ENCODE measurements at regions not wholly inside any gene's neighbourhood (a gene's known extent, or its start where the extent isn't known, plus 50 kb on each side); places are given as distances from the start of the nearest gene placed in this dataset.

- Histone ChIP-seq H3K4me3 (ENCODE audit: insufficient read depth, low read length) (no peak overlapping the region), H2AFZ (ENCODE audit: low read length) (no peak overlapping the region), H4K20me1 (ENCODE audit: insufficient read depth, low read length) (no peaks in the 10 kb centered on the region), H3K36me3 (ENCODE audit: insufficient read depth, low read length) (no peaks in the 10 kb centered on the region), H3K27ac (ENCODE audit: low read depth, low read length) (no peak overlapping the region), H3K9me3 (ENCODE audit: low read depth, low read length) (no peaks in the 10 kb centered on the region), H3K27me3 (ENCODE audit: insufficient read depth, low read length) (no peaks in the 10 kb centered on the region), H3K4me1 (ENCODE audit: insufficient read depth, low read length) (no peaks in the 10 kb centered on the region), H3K79me2 (ENCODE audit: insufficient read depth, low read length) (no peaks in the 10 kb centered on the region), H3K4me2 (ENCODE audit: insufficient read depth, low read length) (no peak overlapping the region)
- no peak for TF ChIP-seq CTCF (IDR thresholded peaks at IDR 0.05; ENCODE audit: extremely low read depth, low read depth, low read length)
- no peak for DNase-seq (ENCODE audit: insufficient read length, low spot score, missing footprints)
These were observed 231.7 kb downstream of the FSIP2 start for GRCh38 chr2:185970148-185970852.

GRCh38 chr2:185978634-185979407 is 240.2 kb downstream of the FSIP2 start:
- H3K4me2 ChIP-seq (ENCODE audit: insufficient read depth, low read length): no peak overlapping the region
- H4K20me1 ChIP-seq (ENCODE audit: insufficient read depth, low read length): no peaks in the 10 kb centered on the region
- no peaks in the 10 kb centered on the region for H3K27me3 ChIP-seq (ENCODE audit: insufficient read depth, low read length)
- no peaks in the 10 kb centered on the region for H3K4me1 ChIP-seq (ENCODE audit: insufficient read depth, low read length)
- no peaks in the 10 kb centered on the region for H3K9me3 ChIP-seq (ENCODE audit: low read depth, low read length)
- H3K4me3 ChIP-seq (ENCODE audit: insufficient read depth, low read length): no peak overlapping the region
- no peaks in the 10 kb centered on the region for H3K36me3 ChIP-seq (ENCODE audit: insufficient read depth, low read length)
- TF ChIP-seq CTCF (IDR thresholded peaks at IDR 0.05; ENCODE audit: extremely low read depth, low read depth, low read length): no peak
- H3K27ac ChIP-seq (ENCODE audit: low read depth, low read length): no peak overlapping the region
- H3K79me2 ChIP-seq (ENCODE audit: insufficient read depth, low read length): no peaks in the 10 kb centered on the region
- DNase-seq (ENCODE audit: insufficient read length, low spot score, missing footprints): no peak
- H2AFZ ChIP-seq (ENCODE audit: low read length): no peak overlapping the region

GRCh38 chr2:185979546-185980071 is 241.0 kb downstream of the FSIP2 start:
- Histone ChIP-seq H3K9me3 (ENCODE audit: low read depth, low read length) (no peaks in the 10 kb centered on the region), H3K36me3 (ENCODE audit: insufficient read depth, low read length) (no peaks in the 10 kb centered on the region), H3K4me1 (ENCODE audit: insufficient read depth, low read length) (no peaks in the 10 kb centered on the region), H2AFZ (ENCODE audit: low read length) (no peak overlapping the region), H3K79me2 (ENCODE audit: insufficient read depth, low read length) (no peaks in the 10 kb centered on the region), H4K20me1 (ENCODE audit: insufficient read depth, low read length) (no peaks in the 10 kb centered on the region), H3K4me3 (ENCODE audit: insufficient read depth, low read length) (no peak overlapping the region), H3K27ac (ENCODE audit: low read depth, low read length) (no peak overlapping the region), H3K4me2 (ENCODE audit: insufficient read depth, low read length) (no peak overlapping the region), H3K27me3 (ENCODE audit: insufficient read depth, low read length) (no peaks in the 10 kb centered on the region)
- DNase-seq (ENCODE audit: insufficient read length, low spot score, missing footprints): no peak
- TF ChIP-seq CTCF (IDR thresholded peaks at IDR 0.05; ENCODE audit: extremely low read depth, low read depth, low read length): no peak

GRCh38 chr2:185980944-185981343 is 242.3 kb downstream of the FSIP2 start:
- Histone ChIP-seq H3K27ac (ENCODE audit: low read depth, low read length) (no peak overlapping the region), H3K4me3 (ENCODE audit: insufficient read depth, low read length) (no peak overlapping the region), H3K4me1 (ENCODE audit: insufficient read depth, low read length) (no peaks in the 10 kb centered on the region), H3K79me2 (ENCODE audit: insufficient read depth, low read length) (no peaks in the 10 kb centered on the region), H3K4me2 (ENCODE audit: insufficient read depth, low read length) (no peak overlapping the region), H2AFZ (ENCODE audit: low read length) (no peak overlapping the region), H3K36me3 (ENCODE audit: insufficient read depth, low read length) (no peaks in the 10 kb centered on the region), H3K9me3 (ENCODE audit: low read depth, low read length) (no peaks in the 10 kb centered on the region), H3K27me3 (ENCODE audit: insufficient read depth, low read length) (no peaks in the 10 kb centered on the region), H4K20me1 (ENCODE audit: insufficient read depth, low read length) (no peaks in the 10 kb centered on the region)
- DNase-seq (ENCODE audit: insufficient read length, low spot score, missing footprints): no peak
- TF ChIP-seq CTCF (IDR thresholded peaks at IDR 0.05; ENCODE audit: extremely low read depth, low read depth, low read length): no peak

All from osteoblast (primary cell).